ENCODE measurements at regions not wholly inside any gene's neighbourhood (a gene's known extent, or its start where the extent isn't known, plus 50 kb on each side); places are given as distances from the start of the nearest gene placed in this dataset.

DNA sequence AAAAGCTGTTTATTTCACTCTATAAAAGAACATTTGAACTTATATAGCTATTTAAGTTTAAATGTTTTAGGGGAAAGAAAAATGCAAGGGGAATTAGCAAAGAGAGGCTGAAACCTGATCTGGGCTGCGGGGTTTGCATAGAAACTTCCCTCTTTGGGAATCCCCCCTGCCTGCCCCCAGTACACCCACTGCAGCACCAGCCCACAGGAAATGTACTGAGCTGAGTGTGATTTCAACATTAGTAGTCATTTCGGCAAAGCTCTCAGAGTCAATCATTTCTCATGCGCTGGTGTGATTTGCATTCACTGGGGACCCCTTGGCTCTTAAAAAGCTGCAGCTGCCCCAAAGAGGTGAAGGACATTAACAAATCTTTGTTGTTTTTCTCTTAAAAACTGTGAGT lies 859.4 kb downstream of the MAFB start:
- DNase-seq (ENCODE audit: low spot score), result no peak

DNA sequence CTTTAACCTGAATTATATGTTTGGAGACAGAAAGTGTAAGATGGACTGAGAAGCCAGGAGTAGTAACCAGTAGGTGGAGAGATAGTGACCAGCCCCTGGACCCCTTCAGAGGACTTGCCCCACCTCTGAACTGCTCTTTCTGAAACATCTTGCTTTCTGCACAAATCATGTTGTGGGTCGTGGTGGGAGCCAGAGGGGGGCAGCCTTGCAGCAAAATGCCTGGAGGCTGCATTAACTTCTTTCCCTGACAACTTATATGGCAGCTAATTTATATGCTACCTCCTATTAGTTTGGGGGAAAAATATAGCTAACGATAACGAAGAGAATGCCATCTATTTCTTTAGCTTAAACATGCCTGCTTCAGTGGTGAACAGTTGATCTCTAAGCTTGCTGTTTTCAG lies 859.8 kb downstream of the MAFB start:
- DNase-seq (ENCODE audit: low spot score), result no peak

DNA sequence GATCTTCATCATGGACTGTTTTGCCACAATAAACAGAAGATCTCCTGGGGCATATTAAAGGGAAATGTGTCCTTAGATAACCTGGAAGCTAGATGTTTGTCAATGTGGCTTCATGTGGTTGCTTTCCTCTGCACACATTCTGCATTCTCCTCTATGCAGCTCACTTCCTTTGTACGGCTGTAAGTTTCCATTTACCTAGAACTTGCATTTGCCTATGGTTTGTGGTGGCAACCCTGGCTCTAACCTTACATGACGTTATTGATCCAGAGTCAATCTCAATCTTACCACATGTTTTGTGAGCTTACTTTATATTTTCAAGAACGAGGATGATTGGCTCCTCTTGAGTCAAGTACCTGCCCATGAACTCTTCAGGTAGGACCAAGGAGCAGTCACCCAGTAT lies 863.1 kb downstream of the MAFB start:
- DNase-seq (ENCODE audit: low spot score), result no peak

DNA sequence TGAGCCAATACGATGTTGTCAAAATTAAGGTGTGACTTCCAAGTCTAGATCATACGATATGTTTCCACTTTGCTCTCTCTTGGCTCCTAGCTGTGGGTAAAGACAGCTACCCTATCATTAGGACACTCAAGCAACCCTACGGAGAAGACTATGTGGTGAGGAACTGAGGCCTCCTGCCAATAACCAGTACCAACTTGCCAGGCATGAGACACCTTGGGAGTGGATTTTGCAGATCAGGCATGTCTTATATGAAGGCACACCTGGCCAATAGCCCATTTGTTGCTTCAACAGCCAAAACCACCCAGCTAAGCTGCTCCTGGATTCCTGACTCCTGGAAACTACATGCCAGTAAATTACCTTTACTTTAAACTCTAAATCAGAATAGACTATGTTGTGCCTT lies 863.4 kb downstream of the DHX35 start:
- DNase-seq (ENCODE audit: low spot score), result no peak

DNA sequence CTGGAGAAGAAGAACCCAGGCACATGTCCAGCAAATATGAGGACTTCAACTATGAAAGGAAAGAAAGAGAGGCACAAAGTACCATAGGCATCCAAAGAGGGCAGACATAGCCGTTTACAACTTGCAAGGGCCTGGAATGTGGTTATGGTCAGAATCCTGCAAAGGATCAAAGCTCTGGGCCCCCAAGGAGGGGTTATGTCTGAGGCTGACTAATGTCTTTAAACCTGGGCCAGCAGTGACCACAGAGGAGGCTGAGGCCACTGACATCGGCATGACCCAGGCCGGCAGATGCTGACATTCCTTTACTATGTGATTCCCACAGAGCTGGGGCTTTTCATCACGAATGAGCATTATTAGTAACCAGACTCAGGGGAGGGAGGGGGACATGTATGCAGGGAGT lies 861.1 kb downstream of the DHX35 start:
- DNase-seq (ENCODE audit: low spot score), result no peak

DNA sequence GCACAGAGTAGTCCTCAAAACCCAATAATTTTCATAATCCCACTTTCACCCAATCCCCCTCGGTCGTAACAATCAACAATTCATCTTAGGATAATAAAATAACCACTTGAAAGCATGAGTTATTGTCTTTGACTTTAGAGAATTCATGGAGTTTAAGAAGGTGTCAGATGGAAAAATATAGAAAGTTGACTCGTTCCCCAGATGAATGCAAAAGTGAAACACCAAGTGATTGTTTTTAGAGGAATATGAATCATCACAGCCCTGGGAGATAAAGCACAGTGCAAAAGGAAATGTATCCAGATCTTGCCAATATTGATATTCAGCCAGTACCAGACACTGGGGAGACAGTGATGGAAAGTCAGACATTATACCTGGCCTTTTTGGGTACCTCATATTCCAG lies 860.5 kb downstream of the DHX35 start:
- no peak for DNase-seq (ENCODE audit: low spot score)

DNA sequence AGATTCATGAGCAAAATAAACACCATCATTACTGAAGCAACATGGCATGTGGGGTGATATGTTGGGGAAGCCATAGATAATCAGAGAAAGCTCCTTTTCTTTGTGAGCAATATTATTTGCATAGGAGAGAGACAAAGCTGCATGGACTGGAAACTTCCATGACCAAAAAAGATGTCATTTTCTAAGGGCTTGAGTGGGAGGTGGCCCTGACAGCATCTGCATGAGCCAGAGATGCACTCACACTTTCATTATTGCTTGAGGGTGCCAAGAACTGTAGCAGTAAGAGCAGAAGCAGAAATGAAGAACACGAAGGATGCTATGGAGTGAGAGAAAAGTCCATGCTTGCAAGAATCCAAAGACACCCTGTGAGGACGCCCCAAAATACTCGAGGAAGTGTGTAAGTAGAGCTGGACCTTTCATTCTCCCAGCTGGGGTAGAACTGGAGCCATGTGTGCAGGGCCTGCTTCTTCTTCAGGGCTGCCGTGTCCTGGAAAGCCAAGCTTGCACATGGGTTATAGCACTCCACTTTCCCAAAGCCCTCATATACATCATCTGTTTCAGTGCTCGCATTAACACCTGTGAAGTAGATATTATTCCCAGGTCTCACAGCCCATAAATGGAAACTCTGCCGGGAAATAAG lies 851.2 kb downstream of the DHX35 start:
- DNase-seq (ENCODE audit: low spot score), result no peak

DNA sequence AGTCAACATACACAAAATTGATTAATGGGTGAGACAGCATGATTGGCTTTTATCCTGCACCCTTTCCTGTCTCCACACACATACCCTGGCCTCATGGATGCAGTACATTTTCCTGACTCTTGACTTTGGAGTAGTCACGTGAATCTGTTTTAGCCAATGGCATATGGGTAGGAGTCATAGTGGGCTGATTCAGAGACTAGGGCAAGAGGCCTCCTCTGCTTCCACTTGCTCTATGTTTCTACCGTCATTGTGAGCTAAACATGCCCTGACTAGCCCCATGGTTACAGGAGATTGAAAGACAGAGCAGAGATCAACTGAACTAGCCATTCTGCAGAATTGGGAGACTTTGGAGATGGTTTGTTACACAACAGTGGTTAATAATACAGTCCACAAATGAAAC lies 850.0 kb downstream of the DHX35 start:
- DNase-seq (ENCODE audit: low spot score), result no peak

DNA sequence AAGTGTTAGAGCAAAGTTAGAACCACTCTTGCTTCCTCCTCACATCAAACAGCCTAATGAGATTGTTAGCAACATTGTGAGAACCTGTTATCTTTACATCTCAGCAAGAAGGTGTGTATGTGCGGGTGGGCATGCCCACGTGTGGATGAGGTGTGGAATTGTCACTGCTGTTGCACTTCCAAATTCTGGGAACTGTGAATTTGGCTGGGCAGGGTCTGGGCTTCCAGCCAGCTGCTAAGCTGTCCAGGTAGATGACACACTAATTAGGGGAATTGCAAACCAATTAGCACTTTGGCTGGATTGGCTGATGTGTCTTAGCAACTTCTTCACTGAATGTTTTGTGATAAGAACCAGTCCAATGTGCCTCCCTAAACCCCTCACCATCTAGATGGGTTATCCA lies 848.2 kb downstream of the DHX35 start:
- DNase-seq (ENCODE audit: low spot score), result no peak

DNA sequence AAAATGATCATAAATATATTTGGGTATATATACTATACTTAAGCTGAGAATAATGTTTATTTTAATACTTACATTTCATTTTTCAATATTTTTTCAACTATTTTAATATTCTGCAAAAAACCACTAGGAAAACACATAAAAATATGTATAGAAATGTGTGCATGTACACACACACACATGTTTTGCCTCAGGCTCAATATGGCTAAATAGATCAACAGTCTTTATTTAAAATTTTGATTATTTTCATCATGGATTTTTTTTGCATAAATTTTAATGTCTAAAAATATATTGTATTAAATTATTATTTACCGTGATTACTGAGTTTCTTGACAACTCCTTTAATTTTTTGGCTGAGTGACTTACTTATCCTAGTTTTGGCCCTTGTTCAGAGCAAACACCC lies 846.5 kb downstream of the DHX35 start:
- no peak for DNase-seq (ENCODE audit: low spot score)

DNA sequence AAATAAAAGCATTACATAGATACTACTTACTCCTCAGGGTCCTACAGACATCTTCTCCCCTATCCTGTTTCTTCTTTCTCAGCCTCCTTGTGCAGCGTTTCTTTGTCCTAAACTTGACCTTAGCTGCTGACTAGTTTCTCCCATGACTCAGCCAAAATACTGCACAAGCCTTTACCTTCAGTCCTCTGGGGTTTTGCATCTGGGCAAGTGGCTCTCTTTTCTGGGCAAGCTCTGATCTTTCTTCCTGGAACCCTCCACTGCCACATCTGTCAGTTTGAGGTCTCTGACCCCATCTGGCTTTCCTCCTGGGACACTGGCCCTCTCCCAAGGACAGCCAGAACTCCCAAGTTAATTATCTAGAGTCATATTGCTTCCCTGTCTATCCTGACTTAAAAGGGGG lies 838.4 kb downstream of the DHX35 start:
- peak; percentile 25 for DNase-seq (ENCODE audit: low spot score)

DNA sequence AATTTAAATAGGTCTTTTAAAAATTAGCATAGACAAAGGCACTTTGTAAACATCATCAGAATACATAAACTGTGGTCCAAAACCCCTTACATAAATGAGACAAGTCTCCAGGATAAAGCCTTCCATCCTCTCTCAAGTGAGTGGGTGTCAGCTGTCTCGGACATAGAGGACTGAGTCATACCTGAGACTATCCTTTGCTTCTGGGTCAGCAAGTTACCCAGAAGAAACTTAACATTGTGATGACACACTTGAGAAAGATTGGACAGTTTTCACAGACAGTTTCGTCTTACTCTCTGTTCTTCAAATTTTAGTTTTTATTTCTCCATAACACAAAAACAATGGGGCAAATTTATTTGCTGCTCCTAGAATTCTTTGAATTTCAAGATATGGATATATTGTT lies 838.0 kb downstream of the DHX35 start:
- no peak for DNase-seq (ENCODE audit: low spot score)

DNA sequence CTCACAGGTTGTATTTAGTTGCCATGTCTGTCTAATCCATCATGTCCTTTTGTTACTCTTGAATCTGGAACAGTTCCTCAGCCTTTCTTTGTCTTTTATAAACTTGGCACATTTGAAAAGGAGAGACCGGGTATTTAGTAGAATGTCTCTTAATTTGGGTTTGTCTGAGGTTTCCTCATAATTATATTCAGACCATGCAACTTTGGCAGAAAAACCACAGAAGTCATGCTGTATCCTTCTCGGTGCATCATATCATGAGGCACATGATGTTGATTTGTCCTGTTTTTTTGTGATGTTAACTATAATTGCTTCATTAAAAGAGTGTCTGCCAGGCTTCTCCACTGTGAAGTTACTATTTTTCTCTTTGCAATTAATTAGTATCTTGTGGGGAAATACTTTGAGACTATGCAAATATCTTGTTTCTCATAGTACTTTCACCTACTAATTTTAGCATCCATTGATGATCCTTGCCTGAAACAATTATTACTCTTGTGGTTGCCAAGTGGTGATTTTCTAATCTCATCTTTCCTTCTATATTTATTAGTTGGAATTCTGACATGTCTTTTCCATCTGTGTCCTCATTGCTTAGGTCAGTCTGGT lies 837.3 kb downstream of the DHX35 start:
- DNase-seq (ENCODE audit: low spot score), result no peak

DNA sequence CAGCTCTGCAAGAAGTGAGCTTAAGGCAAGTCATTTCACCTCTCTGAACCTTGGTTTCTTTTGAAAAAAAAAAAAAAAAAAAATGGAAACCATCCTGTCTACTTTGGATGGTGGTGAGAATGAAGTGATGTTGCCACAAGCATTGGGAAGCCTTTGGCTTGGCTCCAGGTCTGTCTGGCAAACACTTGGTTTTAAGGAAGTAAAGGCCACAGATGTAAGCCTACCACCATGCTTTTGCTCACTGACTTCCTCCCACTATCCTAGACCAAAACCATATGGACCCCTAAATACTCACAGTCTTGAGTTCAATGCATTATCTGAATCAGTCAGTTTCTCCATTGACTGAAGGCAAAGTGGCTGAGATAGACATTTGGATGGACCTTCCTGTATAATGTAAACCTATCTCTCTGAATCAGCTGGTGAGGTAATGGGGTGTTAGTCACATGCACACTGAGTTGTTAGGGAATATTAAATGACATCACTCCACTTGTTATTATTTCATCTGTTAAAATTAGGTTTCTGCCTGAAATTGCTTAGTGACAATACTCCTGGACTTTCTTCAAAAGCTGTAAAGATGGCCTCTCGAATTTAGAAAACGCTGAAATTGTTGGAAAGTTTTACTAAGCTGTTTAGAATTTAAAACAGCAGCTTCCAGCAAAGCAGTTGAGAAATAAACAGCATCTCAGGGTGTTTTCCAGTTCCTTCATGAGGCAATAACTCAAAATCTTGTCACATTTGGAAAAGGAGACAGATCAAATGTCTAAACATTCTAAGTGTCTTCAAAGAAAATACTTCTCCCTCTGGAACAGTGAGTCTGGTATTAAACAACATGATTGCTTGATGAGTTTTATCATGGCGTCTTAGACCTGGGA lies 833.5 kb downstream of the DHX35 start:
- no peak for DNase-seq (ENCODE audit: low spot score)

DNA sequence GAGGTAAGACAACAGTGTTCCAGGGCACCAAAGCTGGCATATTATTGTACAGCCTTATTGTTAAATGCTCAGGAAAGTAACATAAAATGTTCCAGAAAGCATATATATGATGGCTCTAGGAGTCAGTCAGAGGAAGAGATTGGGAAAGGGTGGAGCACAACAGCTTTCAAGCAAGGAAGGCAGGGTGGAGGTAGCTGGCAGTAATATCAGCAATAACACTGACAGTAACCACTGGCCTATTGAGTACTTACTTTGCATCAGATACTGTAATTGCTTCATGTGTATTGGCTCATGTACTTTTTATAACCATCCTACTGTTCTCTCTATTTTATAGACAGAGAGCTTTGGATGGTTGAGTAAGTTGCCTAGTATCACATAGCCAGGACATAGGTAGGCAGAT lies 830.2 kb downstream of the DHX35 start:
- DNase-seq (ENCODE audit: low spot score), result no peak

DNA sequence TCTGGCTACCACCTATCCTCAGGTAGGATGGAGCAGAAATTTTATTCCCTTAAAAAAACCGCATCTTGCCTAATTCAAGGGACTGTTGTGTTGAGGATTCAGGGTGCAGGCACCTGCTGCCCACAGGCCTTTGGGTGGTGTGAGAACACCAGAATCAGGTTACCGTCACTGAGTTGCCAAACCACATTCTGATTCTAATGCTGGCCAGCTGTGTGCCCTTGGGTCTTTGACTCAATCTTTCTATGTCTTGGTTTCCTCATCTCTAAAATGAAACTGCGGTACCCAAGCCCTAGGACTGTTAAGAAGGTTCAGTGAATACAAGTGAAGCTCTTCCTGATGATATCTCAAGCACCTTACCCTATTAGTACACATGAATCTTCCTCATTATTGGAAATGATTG lies 827.3 kb downstream of the DHX35 start:
- DNase-seq (ENCODE audit: low spot score), result no peak

DNA sequence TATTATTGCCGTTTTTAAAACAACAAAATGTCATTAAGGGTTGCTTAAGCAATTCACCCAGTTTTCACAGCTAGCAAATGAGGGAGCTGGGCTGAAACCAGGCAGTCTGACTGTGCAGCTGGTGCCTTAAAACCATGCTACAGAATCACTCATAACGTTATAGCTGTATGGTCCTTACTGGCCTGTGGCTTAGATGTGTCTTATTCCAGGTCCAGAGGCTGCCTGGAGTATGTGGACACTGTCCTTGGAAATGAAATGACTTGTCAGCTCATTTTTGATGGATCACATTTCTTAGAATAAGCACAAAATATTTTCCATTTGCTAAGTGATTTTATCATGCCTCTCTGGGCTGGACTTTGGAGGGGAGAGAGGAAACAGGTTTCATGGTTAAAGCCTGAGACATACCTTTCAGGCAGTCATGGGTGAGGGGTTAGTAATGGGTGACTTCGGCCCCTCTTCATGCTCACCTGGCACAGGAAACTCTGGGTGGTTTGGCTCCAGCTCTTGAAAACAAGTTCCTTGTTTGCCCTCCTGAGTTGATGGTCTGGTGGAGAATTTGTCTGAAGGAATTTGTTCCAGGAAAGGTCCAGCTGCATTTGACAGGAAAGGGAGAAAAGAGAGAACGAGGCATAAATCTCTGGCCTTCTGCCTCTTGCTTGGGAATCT lies 823.2 kb downstream of the DHX35 start:
- DNase-seq (ENCODE audit: low spot score), result no peak

DNA sequence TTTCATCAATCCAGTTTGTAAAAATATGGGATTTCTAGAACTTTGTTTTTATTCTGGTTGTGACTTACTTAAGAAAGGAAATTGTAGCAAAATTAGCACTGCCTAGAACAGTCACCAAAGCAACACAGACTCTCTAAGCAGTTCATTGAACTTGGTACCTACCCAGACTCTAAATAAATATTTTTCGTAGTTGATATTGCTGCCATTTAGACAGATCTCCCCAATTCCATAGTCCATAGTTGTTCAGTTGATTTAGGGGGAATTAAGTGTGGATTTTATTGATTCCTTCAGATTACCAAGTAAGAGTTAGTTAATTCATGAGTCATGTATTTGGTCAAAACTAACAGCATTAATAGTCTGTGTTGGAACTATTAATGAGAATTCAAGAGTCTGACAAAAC lies 822.5 kb downstream of the DHX35 start:
- no peak for DNase-seq (ENCODE audit: low spot score)

DNA sequence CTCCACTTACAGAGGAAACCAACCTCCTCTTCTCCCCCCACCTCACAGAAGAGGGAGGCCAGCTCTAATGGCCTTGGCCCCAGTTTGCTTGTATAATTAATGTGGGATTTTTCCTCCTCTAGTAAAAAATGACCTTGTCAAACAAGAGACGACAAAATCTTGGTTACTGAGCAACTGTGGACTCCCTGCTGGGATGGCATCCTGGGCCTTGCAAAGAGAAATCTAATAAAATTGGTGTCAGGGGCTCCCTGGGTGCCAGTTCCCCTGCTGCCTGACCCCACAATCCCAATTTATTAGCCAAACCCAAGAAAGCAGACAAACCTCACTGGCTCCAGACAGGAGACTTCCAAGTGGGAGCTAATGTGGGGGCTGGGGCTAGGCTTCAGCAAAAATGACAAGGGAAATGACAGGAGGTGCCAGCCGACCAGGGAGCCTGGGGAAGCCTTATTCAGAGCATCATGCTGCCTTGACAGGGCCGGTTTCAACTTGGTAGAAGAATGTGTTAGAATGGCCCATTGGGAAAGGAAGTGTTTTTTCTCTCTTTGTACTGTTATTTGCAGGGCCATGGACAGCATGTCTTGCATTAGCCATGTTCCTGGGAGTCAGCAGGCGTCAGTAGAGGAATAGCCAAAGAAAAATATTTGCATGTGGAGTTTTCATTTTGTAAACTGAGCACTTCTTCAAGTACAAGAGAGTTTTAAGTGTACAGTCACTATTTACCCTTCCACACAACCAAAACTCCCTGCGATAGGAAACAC lies 816.9 kb downstream of the DHX35 start:
- peak; percentile 13 for DNase-seq (ENCODE audit: low spot score)

DNA sequence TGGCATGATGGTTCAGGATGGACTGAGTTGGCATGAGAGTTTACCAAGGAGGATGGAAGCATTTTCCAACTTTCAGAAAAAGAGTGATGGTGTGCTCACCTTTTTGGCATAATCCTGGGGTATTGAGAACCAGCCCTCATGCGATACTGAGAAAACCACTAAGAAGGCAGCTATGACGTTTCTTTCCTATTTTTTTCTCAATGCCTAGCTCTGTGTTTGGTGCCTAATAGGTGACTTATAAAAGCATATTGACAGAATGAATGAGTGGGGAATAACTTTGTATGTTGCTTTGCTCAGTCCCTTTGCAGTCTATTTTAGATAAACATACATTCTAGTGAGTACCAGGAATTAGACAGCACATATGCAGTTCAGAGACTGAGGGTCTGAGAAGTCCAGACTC lies 816.3 kb downstream of the DHX35 start:
- no peak for DNase-seq (ENCODE audit: low spot score)

DNA sequence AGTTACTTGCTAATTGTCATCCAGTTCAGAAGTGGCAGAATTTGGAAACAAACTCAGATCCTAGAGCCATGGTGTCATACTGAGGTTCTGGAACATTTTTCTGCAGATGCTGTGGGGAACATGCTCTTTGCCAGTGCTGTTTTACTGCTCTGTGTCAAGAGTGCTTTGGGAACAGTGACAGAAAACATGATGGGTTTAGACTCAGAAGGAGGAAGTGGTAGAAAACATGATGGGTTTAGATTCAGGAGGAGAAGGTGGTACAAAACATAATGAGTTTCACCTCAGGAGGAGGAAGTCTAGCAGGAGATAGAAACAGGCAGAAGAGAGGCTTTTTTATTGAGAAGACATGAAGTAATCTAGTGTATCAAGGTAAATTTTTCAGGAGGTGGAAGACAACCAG lies 815.5 kb downstream of the DHX35 start:
- DNase-seq (ENCODE audit: low spot score), result no peak

DNA sequence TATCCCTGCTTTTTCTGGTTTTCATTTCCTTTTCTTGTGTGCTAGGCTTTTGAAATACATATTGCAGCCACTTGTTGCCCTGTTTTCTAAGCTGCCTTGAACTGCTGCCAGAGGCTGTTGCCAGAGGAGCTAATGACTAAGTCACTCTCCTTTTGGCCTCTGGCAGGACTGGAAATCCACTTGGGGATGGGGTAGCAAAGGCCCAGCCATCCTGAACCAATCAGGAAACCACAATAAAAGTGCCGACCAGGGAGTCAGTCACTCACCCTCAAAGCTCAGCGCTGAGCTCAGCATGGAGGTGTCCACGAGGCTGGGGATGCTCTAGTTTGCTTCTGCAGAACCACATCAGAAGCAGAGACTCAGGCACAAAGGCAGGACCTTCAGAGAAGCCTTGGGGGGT lies 813.0 kb downstream of the DHX35 start:
- peak; percentile 3 for DNase-seq (ENCODE audit: low spot score)
